ENCODE measurements at regions not wholly inside any gene's neighbourhood (a gene's known extent, or its start where the extent isn't known, plus 50 kb on each side); places are given as distances from the start of the nearest gene placed in this dataset.
"Not testable (repeated sequence)": the region's sequence is repeated elsewhere in the genome, so short reads cannot be mapped to it uniquely, and the experiment has no call there.

- H3K27me3 ChIP-seq (ENCODE audit: insufficient read depth, low read length): no peaks in the 10 kb centered on the region
- no peak overlapping the region for H3K27ac ChIP-seq (ENCODE audit: low read depth, low read length)
- no peak overlapping the region for H3K4me2 ChIP-seq (ENCODE audit: insufficient read depth, low read length)
- H4K20me1 ChIP-seq (ENCODE audit: insufficient read depth, low read length): no peaks in the 10 kb centered on the region
- no peaks in the 10 kb centered on the region for H3K36me3 ChIP-seq (ENCODE audit: insufficient read depth, low read length)
- no peaks in the 10 kb centered on the region for H3K9me3 ChIP-seq (ENCODE audit: low read depth, low read length)
- H3K4me1 ChIP-seq (ENCODE audit: insufficient read depth, low read length): no peaks in the 10 kb centered on the region
- no peak overlapping the region for H2AFZ ChIP-seq (ENCODE audit: low read length)
- H3K4me3 ChIP-seq (ENCODE audit: insufficient read depth, low read length): no peak overlapping the region
- DNase-seq (ENCODE audit: insufficient read length, low spot score, missing footprints): no peak
- no peaks in the 10 kb centered on the region for H3K79me2 ChIP-seq (ENCODE audit: insufficient read depth, low read length)
- no peak for TF ChIP-seq CTCF (IDR thresholded peaks at IDR 0.05; ENCODE audit: extremely low read depth, low read depth, low read length)
These were observed 132.6 kb upstream of the PGR start for GRCh38 chr11:101262258-101262657.

- Histone ChIP-seq H4K20me1 (ENCODE audit: insufficient read depth, low read length) (no peaks in the 10 kb centered on the region), H2AFZ (ENCODE audit: low read length) (no peak overlapping the region), H3K36me3 (ENCODE audit: insufficient read depth, low read length) (no peaks in the 10 kb centered on the region), H3K4me2 (ENCODE audit: insufficient read depth, low read length) (no peak overlapping the region), H3K27ac (ENCODE audit: low read depth, low read length) (no peak overlapping the region), H3K9me3 (ENCODE audit: low read depth, low read length) (no peaks in the 10 kb centered on the region), H3K27me3 (ENCODE audit: insufficient read depth, low read length) (no peaks in the 10 kb centered on the region), H3K79me2 (ENCODE audit: insufficient read depth, low read length) (no peaks in the 10 kb centered on the region), H3K4me1 (ENCODE audit: insufficient read depth, low read length) (no peaks in the 10 kb centered on the region), H3K4me3 (ENCODE audit: insufficient read depth, low read length) (no peak overlapping the region)
- TF ChIP-seq CTCF (IDR thresholded peaks at IDR 0.05; ENCODE audit: extremely low read depth, low read depth, low read length): no peak
- no peak for DNase-seq (ENCODE audit: insufficient read length, low spot score, missing footprints)
These were observed 125.4 kb upstream of the PGR start for GRCh38 chr11:101255036-101255435.

- TF ChIP-seq CTCF (IDR thresholded peaks at IDR 0.05; ENCODE audit: extremely low read depth, low read depth, low read length): no peak
These were observed 124.4 kb upstream of the PGR start for GRCh38 chr11:101254037-101254436.

GRCh38 chr11:101245635-101246034, 116.0 kb upstream of the PGR start:
- not testable (repeated sequence) for H3K4me1 ChIP-seq (ENCODE audit: insufficient read depth, low read length); DNase-seq (ENCODE audit: insufficient read length, low spot score, missing footprints); H3K36me3 ChIP-seq (ENCODE audit: insufficient read depth, low read length); H3K9me3 ChIP-seq (ENCODE audit: low read depth, low read length); H3K4me3 ChIP-seq (ENCODE audit: insufficient read depth, low read length); H3K27me3 ChIP-seq (ENCODE audit: insufficient read depth, low read length); H3K79me2 ChIP-seq (ENCODE audit: insufficient read depth, low read length); H2AFZ ChIP-seq (ENCODE audit: low read length); H3K4me2 ChIP-seq (ENCODE audit: insufficient read depth, low read length); H4K20me1 ChIP-seq (ENCODE audit: insufficient read depth, low read length); H3K27ac ChIP-seq (ENCODE audit: low read depth, low read length)

More at GRCh38 chr11:101254037-101254436, 124.4 kb upstream of the PGR start:
- no peak for DNase-seq (ENCODE audit: insufficient read length, low spot score, missing footprints)
- Histone ChIP-seq H2AFZ (ENCODE audit: low read length) (no peak overlapping the region), H3K27ac (ENCODE audit: low read depth, low read length) (no peak overlapping the region), H3K9me3 (ENCODE audit: low read depth, low read length) (no peaks in the 10 kb centered on the region), H3K4me3 (ENCODE audit: insufficient read depth, low read length) (no peak overlapping the region), H4K20me1 (ENCODE audit: insufficient read depth, low read length) (no peaks in the 10 kb centered on the region), H3K79me2 (ENCODE audit: insufficient read depth, low read length) (no peaks in the 10 kb centered on the region), H3K4me1 (ENCODE audit: insufficient read depth, low read length) (no peaks in the 10 kb centered on the region), H3K27me3 (ENCODE audit: insufficient read depth, low read length) (no peaks in the 10 kb centered on the region), H3K36me3 (ENCODE audit: insufficient read depth, low read length) (no peaks in the 10 kb centered on the region), H3K4me2 (ENCODE audit: insufficient read depth, low read length) (no peak overlapping the region)

- DNase-seq (ENCODE audit: insufficient read length, low spot score, missing footprints); H4K20me1 ChIP-seq (ENCODE audit: insufficient read depth, low read length); H3K4me1 ChIP-seq (ENCODE audit: insufficient read depth, low read length); H3K9me3 ChIP-seq (ENCODE audit: low read depth, low read length); H3K36me3 ChIP-seq (ENCODE audit: insufficient read depth, low read length); H3K27me3 ChIP-seq (ENCODE audit: insufficient read depth, low read length); H3K27ac ChIP-seq (ENCODE audit: low read depth, low read length); H2AFZ ChIP-seq (ENCODE audit: low read length); H3K79me2 ChIP-seq (ENCODE audit: insufficient read depth, low read length); H3K4me2 ChIP-seq (ENCODE audit: insufficient read depth, low read length); H3K4me3 ChIP-seq (ENCODE audit: insufficient read depth, low read length): not testable (repeated sequence)
These were observed 115.5 kb upstream of the PGR start for GRCh38 chr11:101245081-101245480.

All from osteoblast (primary cell).